Left lung (tissue), 4 donors: ENCODE measurements at regions not wholly inside any gene's neighbourhood (a gene's known extent, or its start where the extent isn't known, plus 50 kb on each side); places are given as distances from the start of the nearest gene placed in this dataset.
"Not testable (repeated sequence)": the region's sequence is repeated elsewhere in the genome, so short reads cannot be mapped to it uniquely, and the experiment has no call there.

Source experiments
- ATAC-seq: fragments of 200-7000 bp; cut with Tn5 transposase; one replicate; pipeline ENCODE4 v1.9.1; 2020; ENCODE audit warnings: moderate library complexity
- DNase-seq, 4 donors: peaks; one replicate each; pipeline ENCODE4 v3.0.0-alpha.2; 2013 to 2020
- H3K27ac ChIP-seq, 2 donors: fragments of 200-600 bp; sonication (generic) in 1 of 2; one replicate each; pipeline versions ENCODE4 v1.5.0 to v1.8.0; 2020 to 2021
- H3K27me3 ChIP-seq, 2 donors: fragments of 200-600 bp; sonication (generic) in 1 of 2; one replicate each; pipeline versions ENCODE4 v1.5.0 to v1.8.0; 2020 to 2021
- H3K36me3 ChIP-seq, 2 donors: fragments of 200-600 bp; sonication (generic) in 1 of 2; one replicate each; pipeline versions ENCODE4 v1.5.0 to v1.8.0; 2020 to 2021
- H3K4me1 ChIP-seq, 2 donors: fragments of 200-600 bp; one replicate each; pipeline ENCODE4 v1.8.0; 2021
- H3K4me3 ChIP-seq, 2 donors: fragments of 200-600 bp; sonication (generic) in 1 of 2; one replicate each; pipeline versions ENCODE4 v1.5.0 to v1.8.0; 2020 to 2021; ENCODE audit warnings: mild to moderate bottlenecking in 1 of 2
- H3K9me3 ChIP-seq, 2 donors: fragments of 200-600 bp; sonication (generic) in 1 of 2; one replicate each; pipeline versions ENCODE4 v1.5.0 to v1.8.0; 2020 to 2021
- intact Hi-C, 2 donors: fragments of 100-400 bp; cut with DNase I; formaldehyde crosslinking; loops; one replicate each; pipeline versions ENCODE4 v1.11.2 to v1.14.2; 2022
- TF ChIP-seq, protein P1 (sequence below), 2 donors: fragments of 200-600 bp; sonication (generic) in 1 of 2; IDR thresholded peaks; one replicate each; pipeline versions ENCODE4 v1.5.0 to v1.8.0; 2021; ENCODE audit warnings: antibody characterized with exemption in 2 of 2
- donor health status: DM: no; HTN: yes; CAD: no.
- donor health status: DM: no; HTN: no; CAD: no.

DNA sequence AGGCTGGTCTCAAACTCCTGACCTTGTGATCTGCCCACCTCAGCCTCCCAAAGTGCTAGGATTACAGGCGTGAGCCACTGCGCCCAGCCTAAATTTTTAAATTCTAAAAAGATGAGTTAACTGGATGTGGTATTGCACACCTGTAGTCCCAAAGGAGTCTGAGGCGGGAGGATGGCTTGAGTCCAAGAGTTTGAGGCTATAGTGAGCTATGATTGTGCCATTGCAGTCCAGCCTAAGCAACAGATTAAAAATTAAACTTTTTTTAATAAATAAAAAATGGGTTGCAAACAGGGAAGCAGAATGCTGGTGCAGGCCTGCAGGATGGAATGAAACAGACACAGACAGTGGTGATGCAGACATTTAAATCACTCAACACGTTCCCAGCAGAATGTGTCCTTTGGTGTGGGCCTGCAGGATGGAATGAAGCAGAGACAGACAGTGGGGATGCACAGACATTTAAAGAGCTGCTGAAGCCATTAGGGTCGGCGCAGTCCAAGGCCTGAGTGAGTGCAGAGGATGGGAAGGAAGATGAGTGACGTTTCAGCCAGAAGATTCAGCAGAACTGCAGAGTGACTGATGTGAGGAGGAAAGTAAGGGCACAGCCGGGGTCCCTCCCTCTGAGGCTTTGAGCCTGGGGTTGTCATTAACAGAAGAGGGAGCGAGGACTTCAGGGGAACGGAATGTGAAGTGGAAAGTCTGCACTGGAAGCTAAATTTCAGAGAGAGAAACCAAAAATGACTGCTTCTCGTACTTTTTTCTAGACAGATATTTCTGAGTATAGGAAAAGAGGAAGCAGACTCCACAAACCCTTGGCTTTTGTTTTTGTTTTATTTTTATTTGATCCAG is 117.5 kb downstream of the RIN2 start:
- peak; percentile 59 for ATAC-seq
- Histone ChIP-seq H3K27me3 (no peaks in the 10 kb centered on the region), H3K9me3 (peaks cover 0 to 4% of the 10 kb centered on the region in 2 donors), H3K4me3 (no peak overlapping the region), H3K27ac (peak overlapping the region; percentile 57 to 76), H3K4me1 (peaks cover 13 to 15% of the 10 kb centered on the region in 2 donors), H3K36me3 (no peaks in the 10 kb centered on the region)
- intact Hi-C loops: no loop called here
- TF ChIP-seq, protein P1, sequence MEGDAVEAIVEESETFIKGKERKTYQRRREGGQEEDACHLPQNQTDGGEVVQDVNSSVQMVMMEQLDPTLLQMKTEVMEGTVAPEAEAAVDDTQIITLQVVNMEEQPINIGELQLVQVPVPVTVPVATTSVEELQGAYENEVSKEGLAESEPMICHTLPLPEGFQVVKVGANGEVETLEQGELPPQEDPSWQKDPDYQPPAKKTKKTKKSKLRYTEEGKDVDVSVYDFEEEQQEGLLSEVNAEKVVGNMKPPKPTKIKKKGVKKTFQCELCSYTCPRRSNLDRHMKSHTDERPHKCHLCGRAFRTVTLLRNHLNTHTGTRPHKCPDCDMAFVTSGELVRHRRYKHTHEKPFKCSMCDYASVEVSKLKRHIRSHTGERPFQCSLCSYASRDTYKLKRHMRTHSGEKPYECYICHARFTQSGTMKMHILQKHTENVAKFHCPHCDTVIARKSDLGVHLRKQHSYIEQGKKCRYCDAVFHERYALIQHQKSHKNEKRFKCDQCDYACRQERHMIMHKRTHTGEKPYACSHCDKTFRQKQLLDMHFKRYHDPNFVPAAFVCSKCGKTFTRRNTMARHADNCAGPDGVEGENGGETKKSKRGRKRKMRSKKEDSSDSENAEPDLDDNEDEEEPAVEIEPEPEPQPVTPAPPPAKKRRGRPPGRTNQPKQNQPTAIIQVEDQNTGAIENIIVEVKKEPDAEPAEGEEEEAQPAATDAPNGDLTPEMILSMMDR (IDR thresholded peaks at IDR 0.05): no peak
- DNase-seq: no peak

DNA sequence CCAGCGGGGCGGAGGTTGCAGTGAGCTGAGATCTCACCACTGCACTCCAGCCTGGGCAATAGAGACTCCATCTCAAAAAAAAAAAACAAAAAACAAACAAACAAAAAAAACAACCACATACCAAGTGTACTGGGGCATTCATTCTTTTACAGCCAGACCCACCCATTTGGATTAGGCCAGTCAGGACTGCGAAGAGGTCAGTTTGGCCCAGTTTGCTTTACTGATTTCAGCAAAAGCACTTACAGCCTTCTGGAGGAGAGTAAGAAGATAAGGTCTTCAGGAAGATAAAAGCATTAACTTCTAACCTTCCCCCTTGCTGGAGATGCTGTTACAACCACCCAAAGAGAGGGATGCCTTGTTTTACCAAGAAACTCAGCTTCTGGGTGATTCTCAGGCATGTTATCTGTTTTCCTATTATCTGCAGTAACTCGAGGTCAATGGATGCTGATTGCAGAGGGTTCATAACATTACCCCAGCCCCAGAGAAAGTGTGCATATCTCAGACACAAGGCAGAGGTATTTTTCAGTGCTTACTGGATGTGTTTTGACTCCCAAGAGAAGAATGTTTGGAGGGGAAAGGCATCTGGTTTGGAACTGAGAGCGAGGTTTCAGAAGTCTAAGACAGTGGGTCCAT is 118.9 kb downstream of the RIN2 start:
- peak overlapping the region in 1 of 2 donors; percentile 57 for H3K27ac ChIP-seq
- TF ChIP-seq, protein P1 (IDR thresholded peaks at IDR 0.05): no peak

DNA sequence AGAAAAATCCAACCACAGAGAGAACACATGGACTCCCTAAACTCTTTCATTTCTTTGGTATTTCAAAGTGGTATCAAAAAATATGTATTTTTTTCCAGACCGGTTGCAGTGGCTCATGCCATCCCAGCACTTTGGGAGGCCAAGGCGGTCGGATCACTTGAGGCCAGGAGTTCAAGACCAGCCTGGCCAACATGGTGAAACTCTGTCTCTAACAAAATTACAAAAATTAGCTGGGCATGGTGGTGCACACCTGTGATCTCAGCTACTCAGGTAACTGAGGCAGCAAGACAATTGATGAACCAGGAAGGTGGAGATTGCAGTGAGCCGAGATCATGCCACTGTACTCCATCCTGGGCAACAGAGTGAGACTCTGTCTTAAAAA is 121.8 kb downstream of the RIN2 start:
- H3K4me1 ChIP-seq: peaks cover 18% of the 10 kb centered on the region in 2 donors
- intact Hi-C loops, DNase-seq, H3K4me3 ChIP-seq, H3K9me3 ChIP-seq, H3K36me3 ChIP-seq, H3K27me3 ChIP-seq, ATAC-seq: not testable (repeated sequence)
- H3K27ac ChIP-seq: peak overlapping the region in 1 of 2 donors; percentile 35

More for the DNA sequence above, 118.9 kb downstream of the RIN2 start:
- Histone ChIP-seq H3K27me3 (no peaks in the 10 kb centered on the region), H3K36me3 (no peaks in the 10 kb centered on the region), H3K4me3 (no peak overlapping the region), H3K9me3 (peaks cover 0 to 4% of the 10 kb centered on the region in 2 donors), H3K4me1 (peaks cover 13 to 15% of the 10 kb centered on the region in 2 donors)
- no peak for DNase-seq
- no peak for ATAC-seq
- intact Hi-C loops: no loop called here

DNA sequence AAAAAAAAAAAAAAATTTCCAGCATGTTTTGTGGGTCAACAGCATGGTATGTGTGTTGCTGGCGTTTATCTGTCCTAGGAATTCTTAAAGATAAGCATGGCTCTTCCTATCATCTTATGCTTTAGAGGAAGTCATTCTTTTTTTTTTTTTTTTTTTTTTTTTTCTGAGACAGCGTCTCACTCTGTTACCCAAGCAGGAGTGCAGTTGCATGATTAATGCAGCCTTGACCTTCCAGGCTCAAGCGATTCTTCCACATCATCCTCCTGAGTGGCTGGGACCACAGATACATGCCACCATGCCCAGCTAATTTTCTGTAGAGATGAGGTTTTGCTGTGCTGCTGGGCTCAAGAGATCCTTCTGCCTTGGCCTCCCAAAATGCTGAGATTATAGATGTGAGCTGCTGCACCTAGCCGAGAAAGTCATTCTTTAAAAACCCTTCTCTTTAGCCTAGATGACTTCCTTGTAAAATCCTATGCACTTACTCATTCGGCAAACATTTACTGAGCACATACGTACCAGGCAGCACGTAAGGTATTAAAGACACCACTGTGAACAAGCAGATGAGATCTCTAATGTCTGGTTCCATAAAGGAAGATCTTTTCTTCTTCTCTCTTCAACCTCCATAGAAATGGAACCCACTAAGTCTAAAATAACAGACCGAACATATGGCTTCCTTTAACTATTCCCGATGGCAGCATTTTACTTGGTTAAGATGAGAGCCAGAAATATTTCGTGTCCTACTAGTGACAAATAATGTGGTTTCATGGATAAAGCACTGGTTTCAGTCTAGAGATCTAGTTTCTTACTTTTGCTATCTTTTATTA is 122.4 kb downstream of the RIN2 start:
- Histone ChIP-seq H3K27me3 (no peaks in the 10 kb centered on the region), H3K9me3 (no peaks in the 10 kb centered on the region), H3K4me3 (no peak overlapping the region), H3K36me3 (no peaks in the 10 kb centered on the region), H3K4me1 (peaks cover 17 to 23% of the 10 kb centered on the region in 2 donors), H3K27ac (peak overlapping the region; percentile 35 to 50)
- TF ChIP-seq, protein P1 (IDR thresholded peaks at IDR 0.05): no peak
- ATAC-seq (peak; percentile 63), DNase-seq (no peak)
- intact Hi-C loops: no loop called here

DNA sequence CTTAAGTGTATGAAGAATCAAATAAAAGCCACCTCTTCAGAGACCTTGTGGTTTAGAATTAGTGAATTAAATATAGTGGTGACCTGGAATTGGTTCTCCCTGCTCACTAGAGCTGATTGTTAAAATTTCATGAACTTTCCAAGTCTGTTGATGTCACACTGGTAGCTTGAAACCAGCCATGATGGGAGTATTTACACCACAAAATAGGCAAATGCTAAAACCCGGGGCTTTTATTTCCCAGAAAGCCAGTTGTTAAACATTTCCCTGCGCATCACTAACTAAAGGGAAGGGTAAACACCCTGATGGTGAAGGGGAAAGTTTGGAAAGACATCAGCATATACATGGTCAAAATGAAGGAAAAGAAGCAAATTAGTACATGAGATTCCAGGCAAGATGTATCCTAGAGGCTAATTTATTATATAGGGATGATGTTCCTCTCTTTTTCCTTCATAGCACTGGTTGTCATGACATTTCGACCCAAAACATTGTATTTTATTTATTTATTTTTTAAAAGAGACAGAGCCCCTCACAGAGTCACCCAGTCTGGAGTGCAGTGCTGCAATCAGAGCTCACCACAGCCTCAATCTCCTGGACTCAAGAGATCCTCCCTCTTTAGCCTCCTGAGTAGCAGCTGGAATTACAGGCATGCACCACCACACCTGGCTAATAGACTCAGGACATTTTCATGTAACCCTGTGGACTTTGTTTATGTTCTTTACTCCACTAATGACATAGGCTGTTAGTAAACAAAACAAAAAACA is 123.2 kb downstream of the RIN2 start:
- DNase-seq (no peak), ATAC-seq (no peak)
- Histone ChIP-seq H3K9me3 (no peaks in the 10 kb centered on the region), H3K27ac (peak overlapping the region; percentile 35 to 50), H3K27me3 (no peaks in the 10 kb centered on the region), H3K36me3 (no peaks in the 10 kb centered on the region), H3K4me3 (no peak overlapping the region), H3K4me1 (peaks cover 19 to 23% of the 10 kb centered on the region in 2 donors)
- TF ChIP-seq, protein P1 (IDR thresholded peaks at IDR 0.05): no peak
- intact Hi-C loops: no loop called here
